Pancreas (tissue), 10 donors: ENCODE measurements at regions not wholly inside any gene's neighbourhood (a gene's known extent, or its start where the extent isn't known, plus 50 kb on each side); places are given as distances from the start of the nearest gene placed in this dataset.

Experiments used
- ATAC-seq, 4 donors: fragments of 200-7000 bp; cut with Tn5 transposase; one replicate each; pipeline versions ENCODE4 v1.8.0 to v1.9.1; 2020; ENCODE audit warnings: mild to moderate bottlenecking in 4 of 4, moderate library complexity in 4 of 4
- DNase-seq, 6 donors: peaks; one replicate each; pipeline ENCODE4 v3.0.0-alpha.2; 2020
- FAIRE-seq: peaks from 2 replicates; lab custom pipeline; 2012; peaks lifted over from hg19 to GRCh38; lab: Jason Lieb, UNC
- H3K27ac ChIP-seq, 4 donors: fragments of 200-600 bp; sonication (generic); 1 replicate in 3 of 4; 2 replicates in 1 of 4; pipeline versions ENCODE4 v1.5.0 to v1.8.0; 2020
- H3K27me3 ChIP-seq, 4 donors: fragments of 200-600 bp; one replicate each; pipeline ENCODE4 v1.8.0; 2021
- H3K36me3 ChIP-seq, 3 donors: fragments of 200-600 bp; sonication (generic) in 1 of 3; one replicate each; pipeline versions ENCODE4 v1.5.0 to v1.8.0; 2020 to 2021
- H3K4me1 ChIP-seq, 3 donors: fragments of 200-600 bp; one replicate each; pipeline ENCODE4 v1.8.0; 2021
- H3K4me3 ChIP-seq, 4 donors: fragments of 200-600 bp; sonication (generic) in 2 of 4; one replicate each; pipeline versions ENCODE4 v1.5.0 to v1.8.0; 2020 to 2021
- H3K9me3 ChIP-seq, 4 donors: fragments of 200-600 bp; one replicate each; pipeline ENCODE4 v1.8.0; 2021
- CTCF ChIP-seq, 4 donors: fragments of 200-600 bp; sonication (generic) in 3 of 4; IDR thresholded peaks; one replicate each; pipeline versions ENCODE4 v1.5.0 to v1.8.0; 2021; ENCODE audit warnings: antibody characterized with exemption in 4 of 4
- WGBS, 2 donors: extraction: QIAGEN DNeasy Blood & Tissue Kit; methylation state at CpG; one replicate each; pipeline ENCODE4 v1.1.7; 2013; 5-methylcytosine and 5-hydroxymethylcytosine counted together
- intact Hi-C, 3 donors: fragments of 100-400 bp; cut with DNase I; formaldehyde crosslinking; loops; one replicate each; pipeline versions ENCODE4 v1.11.1 to v1.14.2; 2022
- donor health status: healthy with polysubstance abuse.
- donor health status: DM: no; HTN: no; CAD: no; lungs with moderate emphysema.
- donor health status: DM: no; HTN: no; CAD: no.
- donor health status: control.
- donor health status: control.
- donor health status: Bipolar disorder and iron deficiency.
- donor health status: DM: yes; HTN: yes; CAD: no.
- donor health status: DM: no; HTN: no; CAD: no.
- donor health status: DM: no; HTN: no; CAD: no.
- donor health status: DM: yes; HTN: yes; CAD: no.

- Histone ChIP-seq H3K27ac (no peak overlapping the region), H3K4me1 (no peaks in the 10 kb centered on the region), H3K36me3 (no peaks in the 10 kb centered on the region), H3K4me3 (no peak overlapping the region), H3K9me3 (no peaks in the 10 kb centered on the region), H3K27me3 (no peaks in the 10 kb centered on the region)
- DNase-seq (no peak), ATAC-seq (no peak), FAIRE-seq (no peak)
- intact Hi-C loops: no loop called here
- TF ChIP-seq CTCF (IDR thresholded peaks at IDR 0.05): no peak
Measured at GRCh38 chr12:77160931-77161330, 95.6 kb upstream of the E2F7 start.

- 69 to 88% methylated on average over 3 of the region's 3 CpGs for WGBS, 2 donors
- FAIRE-seq: no peak
- ATAC-seq: no peak
- Histone ChIP-seq H3K27me3 (no peaks in the 10 kb centered on the region), H3K27ac (no peak overlapping the region), H3K4me3 (no peak overlapping the region), H3K4me1 (no peaks in the 10 kb centered on the region), H3K9me3 (no peaks in the 10 kb centered on the region), H3K36me3 (no peaks in the 10 kb centered on the region)
- DNase-seq: no peak
- TF ChIP-seq CTCF (IDR thresholded peaks at IDR 0.05): no peak
- intact Hi-C loops: loop anchor here in 1 of 3 donors (10.0 kb wide), 1 partner anchor 531 kb away; no protein-coding TSS in a partner anchor
Measured at GRCh38 chr12:77153706-77154105, 88.3 kb upstream of the E2F7 start.

GRCh38 chr12:77152623-77153193 lies 87.3 kb upstream of the E2F7 start:
- intact Hi-C loops: loop anchor here in 1 of 3 donors (10.0 kb wide), 1 partner anchor 532 kb away; no protein-coding TSS in a partner anchor
- TF ChIP-seq CTCF (IDR thresholded peaks at IDR 0.05): peak in 1 of 4 donors; percentile 14
- H3K36me3 ChIP-seq: no peaks in the 10 kb centered on the region
- H3K4me3 ChIP-seq: no peak overlapping the region
- no peak overlapping the region for H3K27ac ChIP-seq
- H3K4me1 ChIP-seq: no peaks in the 10 kb centered on the region
- DNase-seq (no peak), FAIRE-seq (no peak), ATAC-seq (peak in 1 of 4 donors; percentile 38)
- no peaks in the 10 kb centered on the region for H3K27me3 ChIP-seq
- H3K9me3 ChIP-seq: no peaks in the 10 kb centered on the region
- 7 to 9% methylated on average over 2 of the region's 2 CpGs for WGBS, 2 donors

- FAIRE-seq (no peak), DNase-seq (no peak), ATAC-seq (no peak)
- no peaks in the 10 kb centered on the region for H3K4me1 ChIP-seq
- no peak for TF ChIP-seq CTCF (IDR thresholded peaks at IDR 0.05)
- H3K27me3 ChIP-seq: no peaks in the 10 kb centered on the region
- H3K9me3 ChIP-seq: no peaks in the 10 kb centered on the region
- intact Hi-C loops: loop anchor here in 1 of 3 donors (10.0 kb wide), 1 partner anchor 534 kb away; no protein-coding TSS in a partner anchor
- 47 to 55% methylated on average over 4 of the region's 4 CpGs for WGBS, 2 donors
- H3K27ac ChIP-seq: no peak overlapping the region
- H3K4me3 ChIP-seq: no peak overlapping the region
- H3K36me3 ChIP-seq: no peaks in the 10 kb centered on the region
Measured at GRCh38 chr12:77151030-77151429, 85.7 kb upstream of the E2F7 start.

GRCh38 chr12:77133566-77133965 lies 68.2 kb upstream of the E2F7 start:
- no peak for FAIRE-seq
- no peaks in the 10 kb centered on the region for H3K27me3 ChIP-seq
- peak in 3 of 6 donors; percentile 12 to 54 (median 29) for DNase-seq
- no peaks in the 10 kb centered on the region for H3K36me3 ChIP-seq
- intact Hi-C loops: no loop called here
- WGBS, 2 donors: 12 to 17% methylated on average over 3 of the region's 3 CpGs
- no peak overlapping the region for H3K4me3 ChIP-seq
- TF ChIP-seq CTCF (IDR thresholded peaks at IDR 0.05): no peak
- ATAC-seq: peak in 2 of 4 donors; percentile 47 to 77
- H3K27ac ChIP-seq: no peak overlapping the region
- H3K4me1 ChIP-seq: no peaks in the 10 kb centered on the region
- H3K9me3 ChIP-seq: no peaks in the 10 kb centered on the region
